LNCaP clone FGC (cell line): ENCODE measurements at regions not wholly inside any gene's neighbourhood (a gene's known extent, or its start where the extent isn't known, plus 50 kb on each side); places are given as distances from the start of the nearest gene placed in this dataset.
"Not testable (repeated sequence)": the region's sequence is repeated elsewhere in the genome, so short reads cannot be mapped to it uniquely, and the experiment has no call there.

Experiments used
- DNase-seq: peaks from one replicate; pipeline ENCODE4 v3.0.0-alpha.2; 2011; ENCODE audit warnings: low read depth
- H3K4me3 ChIP-seq: 2 replicates; pipeline ENCODE4 v1.5.1; 2011; ENCODE audit warnings: mild to moderate bottlenecking, low read depth, low read length, control low read depth
- TF ChIP-seq, protein P1 (sequence below): IDR thresholded peaks from 2 replicates; pipeline ENCODE4 v1.5.1; 2012; ENCODE audit warnings: mild to moderate bottlenecking; ENCODE audit not compliant: control insufficient read depth, insufficient read depth; ENCODE audit errors: extremely low read depth

GRCh38 chr2:34806396-34806795 is 1207.3 kb upstream of the FAM98A start:
- DNase-seq, result no peak
- TF ChIP-seq, protein P1, sequence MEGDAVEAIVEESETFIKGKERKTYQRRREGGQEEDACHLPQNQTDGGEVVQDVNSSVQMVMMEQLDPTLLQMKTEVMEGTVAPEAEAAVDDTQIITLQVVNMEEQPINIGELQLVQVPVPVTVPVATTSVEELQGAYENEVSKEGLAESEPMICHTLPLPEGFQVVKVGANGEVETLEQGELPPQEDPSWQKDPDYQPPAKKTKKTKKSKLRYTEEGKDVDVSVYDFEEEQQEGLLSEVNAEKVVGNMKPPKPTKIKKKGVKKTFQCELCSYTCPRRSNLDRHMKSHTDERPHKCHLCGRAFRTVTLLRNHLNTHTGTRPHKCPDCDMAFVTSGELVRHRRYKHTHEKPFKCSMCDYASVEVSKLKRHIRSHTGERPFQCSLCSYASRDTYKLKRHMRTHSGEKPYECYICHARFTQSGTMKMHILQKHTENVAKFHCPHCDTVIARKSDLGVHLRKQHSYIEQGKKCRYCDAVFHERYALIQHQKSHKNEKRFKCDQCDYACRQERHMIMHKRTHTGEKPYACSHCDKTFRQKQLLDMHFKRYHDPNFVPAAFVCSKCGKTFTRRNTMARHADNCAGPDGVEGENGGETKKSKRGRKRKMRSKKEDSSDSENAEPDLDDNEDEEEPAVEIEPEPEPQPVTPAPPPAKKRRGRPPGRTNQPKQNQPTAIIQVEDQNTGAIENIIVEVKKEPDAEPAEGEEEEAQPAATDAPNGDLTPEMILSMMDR, result no peak
- no peak overlapping the region for H3K4me3 ChIP-seq

DNA sequence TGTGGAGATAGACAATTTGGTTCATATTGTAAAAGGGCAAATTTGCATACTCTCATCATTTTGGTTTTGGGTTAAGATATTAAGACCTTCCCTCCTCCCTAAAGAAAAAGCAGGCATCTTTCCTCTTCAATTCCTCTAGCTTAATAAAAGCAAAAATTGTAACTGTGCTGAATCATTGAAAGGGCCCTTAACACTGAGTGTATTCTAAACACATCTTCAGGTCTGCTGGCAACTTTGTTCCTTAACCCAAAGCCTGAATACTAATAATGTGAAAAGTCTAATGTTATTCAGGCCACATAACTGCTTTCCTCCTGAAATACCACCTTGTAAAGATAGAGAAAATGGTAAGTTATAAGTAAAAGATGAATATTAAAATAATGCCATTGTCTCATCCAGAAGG is 1200.5 kb upstream of the FAM98A start:
- no peak overlapping the region for H3K4me3 ChIP-seq
- TF ChIP-seq, protein P1, result no peak
- DNase-seq, result no peak

- H3K4me3 ChIP-seq, DNase-seq: not testable (repeated sequence)
Observed at GRCh38 chr2:34795586-34795985, 1196.5 kb upstream of the FAM98A start.

GRCh38 chr2:34789169-34789568 is 1190.1 kb upstream of the FAM98A start:
- DNase-seq, result no peak
- no peak overlapping the region for H3K4me3 ChIP-seq
- TF ChIP-seq, protein P1, result no peak

GRCh38 chr2:34787341-34787740 is 1188.2 kb upstream of the FAM98A start:
- TF ChIP-seq, protein P1, result no peak
- no peak for DNase-seq
- no peak overlapping the region for H3K4me3 ChIP-seq

GRCh38 chr2:34785206-34785785 is 1186.2 kb upstream of the FAM98A start:
- TF ChIP-seq, protein P1, result no peak
- H3K4me3 ChIP-seq, result no peak overlapping the region
- no peak for DNase-seq

- DNase-seq, result no peak
- TF ChIP-seq, protein P1, result no peak
- H3K4me3 ChIP-seq, result no peak overlapping the region
Observed at GRCh38 chr2:34784701-34785100, 1185.6 kb upstream of the FAM98A start.

DNA sequence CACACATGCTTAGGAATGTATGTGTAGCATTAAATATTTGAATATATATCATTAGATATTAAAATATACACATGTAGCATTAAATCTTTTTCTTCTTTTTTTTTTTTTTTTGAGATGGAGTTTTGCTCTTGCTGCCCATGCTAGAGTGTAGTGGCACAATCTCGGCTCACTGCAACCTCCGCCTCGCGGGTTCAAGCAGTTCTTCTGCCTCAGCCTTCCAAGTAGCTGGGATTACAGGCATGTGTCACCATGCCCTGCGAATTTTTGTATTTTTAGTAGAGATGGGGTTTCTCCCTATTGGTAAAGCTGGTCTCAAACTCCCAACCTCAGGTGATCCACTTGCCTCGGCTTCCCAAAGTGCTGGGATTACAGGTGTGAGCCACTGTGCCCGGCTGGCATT is 1151.6 kb upstream of the FAM98A start:
- DNase-seq, H3K4me3 ChIP-seq: not testable (repeated sequence)
